GM12875 (cell line): ENCODE measurements at regions not wholly inside any gene's neighbourhood (a gene's known extent, or its start where the extent isn't known, plus 50 kb on each side); places are given as distances from the start of the nearest gene placed in this dataset.

Source experiments
- H3K4me3 ChIP-seq: one replicate; pipeline ENCODE4 v1.5.1; 2011; ENCODE audit warnings: low read depth, low read length, control low read depth
- TF ChIP-seq, protein P1 (sequence below): IDR thresholded peaks from 2 replicates; pipeline ENCODE4 v1.5.1; 2011; ENCODE audit warnings: low read depth, mild to moderate bottlenecking, control low read depth, inconsistent platforms, low read length, moderate library complexity, borderline replicate concordance; ENCODE audit not compliant: insufficient read depth

DNA sequence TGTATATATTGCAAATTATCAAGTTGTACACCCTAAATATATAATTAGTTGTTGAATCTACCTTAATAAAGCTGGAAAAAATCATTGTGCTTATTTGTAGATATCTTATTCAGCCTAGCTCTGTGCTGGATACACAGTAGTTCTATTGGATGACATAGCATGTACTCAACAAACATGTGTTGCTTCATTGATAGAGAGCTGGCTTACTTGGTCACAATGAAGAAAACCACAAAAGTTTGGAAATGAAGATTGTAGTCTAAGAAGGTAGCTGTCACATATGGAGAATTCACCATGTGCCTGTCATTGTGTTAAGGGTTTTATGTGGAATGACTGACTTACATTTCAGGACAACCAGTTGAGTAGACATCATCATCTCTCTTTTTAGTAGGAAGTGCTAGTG is 278.9 kb downstream of the LMO7 start:
- TF ChIP-seq, protein P1, sequence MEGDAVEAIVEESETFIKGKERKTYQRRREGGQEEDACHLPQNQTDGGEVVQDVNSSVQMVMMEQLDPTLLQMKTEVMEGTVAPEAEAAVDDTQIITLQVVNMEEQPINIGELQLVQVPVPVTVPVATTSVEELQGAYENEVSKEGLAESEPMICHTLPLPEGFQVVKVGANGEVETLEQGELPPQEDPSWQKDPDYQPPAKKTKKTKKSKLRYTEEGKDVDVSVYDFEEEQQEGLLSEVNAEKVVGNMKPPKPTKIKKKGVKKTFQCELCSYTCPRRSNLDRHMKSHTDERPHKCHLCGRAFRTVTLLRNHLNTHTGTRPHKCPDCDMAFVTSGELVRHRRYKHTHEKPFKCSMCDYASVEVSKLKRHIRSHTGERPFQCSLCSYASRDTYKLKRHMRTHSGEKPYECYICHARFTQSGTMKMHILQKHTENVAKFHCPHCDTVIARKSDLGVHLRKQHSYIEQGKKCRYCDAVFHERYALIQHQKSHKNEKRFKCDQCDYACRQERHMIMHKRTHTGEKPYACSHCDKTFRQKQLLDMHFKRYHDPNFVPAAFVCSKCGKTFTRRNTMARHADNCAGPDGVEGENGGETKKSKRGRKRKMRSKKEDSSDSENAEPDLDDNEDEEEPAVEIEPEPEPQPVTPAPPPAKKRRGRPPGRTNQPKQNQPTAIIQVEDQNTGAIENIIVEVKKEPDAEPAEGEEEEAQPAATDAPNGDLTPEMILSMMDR: no peak
- no peak overlapping the region for H3K4me3 ChIP-seq

DNA sequence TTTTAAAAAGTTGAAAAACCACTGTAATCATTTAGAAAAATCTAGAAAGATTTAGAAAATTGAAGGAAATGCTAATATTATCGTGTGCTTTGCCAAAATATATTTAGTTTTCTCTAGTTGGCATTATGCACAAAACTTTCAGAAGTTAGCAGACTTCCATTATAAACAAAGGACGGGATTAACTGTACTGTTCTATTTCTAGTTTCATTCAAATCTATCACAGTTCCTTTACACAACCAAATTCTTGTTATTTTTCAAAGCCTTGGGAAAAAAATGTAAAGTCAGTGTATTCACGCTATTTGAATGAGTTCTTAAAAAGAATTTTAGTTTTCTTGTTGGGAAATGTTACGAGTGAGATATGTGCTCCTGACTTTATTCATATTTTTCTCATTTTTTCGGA is 277.8 kb downstream of the LMO7 start:
- TF ChIP-seq, protein P1: no peak
- H3K4me3 ChIP-seq: no peak overlapping the region

GRCh38 chr13:75910591-75910990 is 274.5 kb downstream of the LMO7 start:
- H3K4me3 ChIP-seq: no peak overlapping the region
- TF ChIP-seq, protein P1: no peak
